ENCODE measurements at regions not wholly inside any gene's neighbourhood (a gene's known extent, or its start where the extent isn't known, plus 50 kb on each side); places are given as distances from the start of the nearest gene placed in this dataset.

DNA sequence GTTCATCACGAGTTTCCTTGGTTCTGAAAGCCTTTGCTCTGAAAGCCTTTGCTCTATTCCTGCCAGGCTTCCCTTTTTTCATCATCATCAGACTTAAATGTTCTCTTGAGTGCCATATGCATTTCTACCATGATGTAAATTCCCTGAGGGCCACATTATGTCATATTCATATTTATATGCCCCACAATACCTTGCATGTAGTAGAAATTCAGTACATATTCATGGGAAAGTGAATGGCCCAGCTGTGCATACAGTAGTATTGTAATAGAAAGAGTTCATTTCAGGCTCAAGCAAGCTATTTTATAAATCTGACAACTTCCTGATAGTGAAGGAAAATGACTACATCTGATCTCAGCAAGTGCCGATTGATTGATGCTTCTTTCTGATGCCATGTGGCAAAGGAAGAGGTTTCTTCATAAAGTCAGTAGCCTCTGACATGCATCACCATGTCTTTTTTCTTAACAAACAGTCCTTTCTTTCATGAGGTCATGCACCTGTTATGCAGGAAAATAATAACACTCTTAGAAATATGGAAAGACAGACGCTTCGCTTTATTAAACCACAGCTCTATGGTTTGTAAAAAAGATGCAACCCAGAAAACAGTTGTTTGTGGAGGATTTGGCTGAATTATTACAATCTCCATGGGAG is 308.7 kb downstream of the SAMD5 start:
- no peak for TF ChIP-seq CTCF (IDR thresholded peaks at IDR 0.05; ENCODE audit: low read depth, low read length)
- no peak for TF ChIP-seq POLR2A (IDR thresholded peaks at IDR 0.05; ENCODE audit: extremely low read depth, insufficient read length)
